NCI-H2227 treated with DMSO at 0.1 percent for 48 hours (cell line): ENCODE measurements at regions not wholly inside any gene's neighbourhood (a gene's known extent, or its start where the extent isn't known, plus 50 kb on each side); places are given as distances from the start of the nearest gene placed in this dataset.
"Not testable (repeated sequence)": the region's sequence is repeated elsewhere in the genome, so short reads cannot be mapped to it uniquely, and the experiment has no call there.

Source experiments
- DNase-seq: peaks from one replicate; lab custom pipeline; 2025; lab: John Stamatoyannopoulos, UW

- DNase-seq: no peak
Observed at GRCh38 chr2:224146356-224147160, 107.5 kb upstream of the SERPINE2 start.

GRCh38 chr2:224145751-224146355 lies 106.8 kb upstream of the SERPINE2 start:
- DNase-seq: no peak

DNA sequence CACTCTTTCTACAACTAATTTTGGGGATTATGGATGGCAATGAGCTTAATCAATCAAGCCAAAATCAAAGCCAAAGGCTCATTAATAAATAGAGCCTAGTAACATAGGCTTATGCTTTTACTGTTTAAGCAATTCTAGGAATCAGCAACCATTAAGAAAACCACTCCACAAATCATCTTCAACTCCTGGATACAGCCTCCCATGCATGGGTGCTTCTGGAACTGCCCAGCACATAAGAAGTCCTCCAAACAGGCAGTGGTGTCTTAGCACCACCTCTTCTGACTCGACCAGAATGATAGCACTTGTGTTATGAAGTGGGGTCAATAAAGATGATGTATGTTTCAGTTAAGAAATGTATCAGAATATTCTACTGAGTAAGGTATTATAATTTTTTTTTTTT lies 104.4 kb upstream of the SERPINE2 start:
- DNase-seq: no peak

GRCh38 chr2:224142397-224143312 lies 103.6 kb upstream of the SERPINE2 start:
- DNase-seq: no peak

DNA sequence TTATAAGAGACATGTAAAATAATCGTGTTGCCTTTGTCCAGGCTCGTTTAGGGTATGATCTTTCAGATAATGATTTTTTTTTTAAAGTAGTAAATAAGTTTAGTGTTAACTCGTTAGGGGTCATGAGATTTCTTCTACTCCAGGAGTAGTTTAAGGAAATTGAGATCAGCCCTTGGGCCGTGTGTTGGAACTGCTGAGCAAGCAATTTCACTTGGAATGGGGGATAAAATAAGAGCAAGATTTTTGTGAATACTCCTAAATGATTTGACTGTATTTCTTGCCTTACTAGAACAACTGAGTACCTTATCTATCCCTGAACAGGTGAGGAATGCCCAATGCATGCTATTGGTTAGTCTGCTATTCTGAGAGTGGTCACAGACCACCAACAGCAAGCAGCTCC lies 102.2 kb upstream of the SERPINE2 start:
- DNase-seq: no peak

- no peak for DNase-seq
Observed at GRCh38 chr2:224137208-224137607, 98.1 kb upstream of the SERPINE2 start.

DNA sequence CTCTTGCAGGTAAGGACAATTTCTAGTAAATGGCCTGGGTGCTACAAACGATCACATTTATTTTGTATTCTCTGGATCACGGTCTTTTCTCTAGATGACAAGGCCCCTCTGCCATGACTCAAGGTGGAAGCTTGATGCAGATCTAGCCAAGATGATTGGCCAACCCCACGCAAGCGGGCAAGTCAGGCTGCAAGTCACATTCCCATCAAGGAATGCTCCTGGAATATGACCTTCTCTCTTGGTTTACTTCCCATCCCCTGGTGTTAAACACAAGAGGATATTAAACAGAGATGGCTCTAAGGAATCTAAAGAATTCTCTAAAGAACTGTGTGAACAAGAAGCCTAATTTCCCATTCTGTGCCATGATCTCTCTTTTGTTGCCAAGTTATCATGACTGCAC lies 97.3 kb upstream of the SERPINE2 start:
- DNase-seq: no peak

GRCh38 chr2:224135881-224136280 lies 96.8 kb upstream of the SERPINE2 start:
- DNase-seq: no peak

GRCh38 chr2:224134003-224134734 lies 95.1 kb upstream of the SERPINE2 start:
- DNase-seq: no peak

DNA sequence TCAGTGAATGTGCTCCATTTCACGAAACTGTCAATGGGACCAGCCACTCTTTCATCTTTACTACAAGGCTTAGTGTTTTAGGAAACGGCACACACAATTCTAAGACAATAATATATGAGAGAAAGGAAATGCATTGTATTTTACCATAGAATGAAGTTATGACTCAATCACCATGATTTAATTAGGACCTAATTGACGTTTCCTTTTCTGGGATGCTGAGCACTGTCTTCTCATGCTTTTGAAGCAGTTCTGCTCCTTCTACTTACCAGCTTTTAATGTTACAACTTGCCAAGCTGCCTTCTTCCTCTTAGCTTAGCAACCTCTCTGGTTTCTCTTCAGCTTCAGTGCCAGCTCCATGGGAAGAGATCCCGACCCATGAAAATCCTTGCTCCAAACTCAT lies 94.3 kb upstream of the SERPINE2 start:
- no peak for DNase-seq

- DNase-seq: no peak
Observed at GRCh38 chr2:224127871-224128501, 88.9 kb upstream of the SERPINE2 start.

DNA sequence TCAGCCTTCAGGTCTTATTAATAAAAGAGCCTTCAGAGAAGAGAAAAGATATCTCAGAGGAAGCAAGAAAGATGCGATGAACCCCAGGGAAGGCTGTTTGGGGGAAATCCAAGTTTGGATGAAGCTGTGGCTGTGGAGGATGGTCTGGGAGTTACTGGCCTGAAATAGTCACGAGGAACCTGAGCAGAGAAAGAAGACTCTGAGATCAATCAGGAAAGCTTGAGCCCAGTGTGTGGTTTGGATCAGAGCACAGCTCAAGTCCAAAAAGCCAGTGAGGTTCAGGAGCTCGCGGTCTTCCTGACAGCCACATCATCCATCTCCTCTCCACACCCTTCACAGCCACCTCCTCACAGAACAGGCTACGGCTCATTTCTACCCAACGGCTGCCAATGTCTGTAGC lies 87.4 kb upstream of the SERPINE2 start:
- DNase-seq: no peak

GRCh38 chr2:224126003-224126402 lies 86.9 kb upstream of the SERPINE2 start:
- no peak for DNase-seq

- DNase-seq: no peak
Observed at GRCh38 chr2:224122542-224122941, 83.5 kb upstream of the SERPINE2 start.

- no peak for DNase-seq
Observed at GRCh38 chr2:224121406-224122067, 82.5 kb upstream of the SERPINE2 start.

DNA sequence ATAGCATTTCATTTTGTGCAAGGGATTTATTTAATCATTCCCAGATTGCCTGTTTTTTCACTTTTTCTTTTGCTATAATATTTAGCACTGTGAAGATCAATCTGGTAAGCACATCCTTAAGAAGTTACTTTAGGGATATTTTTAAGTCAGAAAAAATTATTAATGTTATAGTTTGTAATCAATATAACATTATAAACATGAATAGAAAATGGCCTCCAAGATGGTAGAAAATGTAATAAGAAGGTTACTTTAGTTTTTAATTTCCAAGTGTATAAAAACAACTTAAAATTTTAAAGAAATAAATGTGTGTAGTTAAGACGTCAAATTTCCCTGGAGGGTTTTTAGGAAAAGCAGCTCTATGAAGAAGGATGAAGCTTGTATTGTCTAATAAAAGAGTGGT lies 81.9 kb upstream of the SERPINE2 start:
- no peak for DNase-seq

DNA sequence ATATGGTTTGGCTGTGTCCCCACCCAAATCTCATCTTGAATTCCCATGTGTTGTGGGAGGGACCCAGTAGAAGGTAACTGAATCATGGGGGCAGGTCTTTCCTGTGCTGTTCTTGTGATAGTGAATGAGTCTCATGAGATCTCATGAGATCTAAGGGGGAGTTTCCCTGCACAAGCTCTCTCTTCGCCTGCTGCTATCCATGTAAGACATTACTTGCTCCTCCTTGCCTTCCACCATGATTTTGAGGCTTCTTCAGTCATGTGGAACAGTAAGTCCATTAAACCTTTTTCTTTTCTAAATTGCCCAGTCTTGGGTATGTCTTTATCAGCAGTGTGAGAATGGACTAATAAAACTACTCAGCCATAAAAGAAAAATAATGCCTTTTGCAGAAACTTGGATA lies 80.8 kb upstream of the SERPINE2 start:
- DNase-seq: not testable (repeated sequence)

- no peak for DNase-seq
Observed at GRCh38 chr2:224114428-224114827, 75.3 kb upstream of the SERPINE2 start.

DNA sequence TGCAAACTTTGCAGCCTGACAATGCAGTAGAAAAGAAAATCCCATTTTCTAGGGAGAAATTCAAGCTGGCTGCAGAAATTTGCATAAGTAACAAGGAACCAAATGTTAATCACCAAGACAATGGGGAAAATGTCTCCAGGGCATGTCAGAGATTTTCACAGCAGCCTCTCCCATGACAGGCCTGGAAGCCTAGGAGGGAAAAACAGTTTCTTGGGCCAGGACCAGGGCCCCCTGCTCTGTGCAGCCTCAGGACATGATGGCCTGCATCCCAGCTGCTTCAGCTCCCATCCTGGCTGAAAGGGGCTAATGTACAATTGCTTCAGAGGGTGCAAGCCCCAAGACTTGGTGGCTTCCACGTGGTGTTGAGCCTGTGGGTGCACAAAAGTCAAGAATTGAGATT lies 74.8 kb upstream of the SERPINE2 start:
- not testable (repeated sequence) for DNase-seq

DNA sequence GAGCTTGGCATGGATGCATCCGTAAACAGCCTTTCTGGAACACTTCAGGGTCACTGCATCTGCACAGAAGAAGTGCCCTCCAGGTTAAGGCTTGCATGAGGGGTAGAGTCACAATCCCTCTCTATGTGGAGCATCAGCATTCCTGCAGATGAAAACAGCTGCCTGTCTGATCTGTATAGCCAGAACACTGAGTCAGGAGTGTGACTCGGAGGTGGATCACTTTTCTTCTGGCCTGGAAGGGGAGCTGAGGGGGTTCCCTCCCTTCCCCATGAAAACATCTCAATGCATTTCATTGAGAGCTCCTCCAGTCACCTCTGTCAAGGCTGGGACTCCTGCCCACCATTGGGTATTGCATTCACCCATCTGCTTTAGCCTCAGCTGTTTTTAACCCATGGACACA lies 72.5 kb upstream of the SERPINE2 start:
- no peak for DNase-seq

DNA sequence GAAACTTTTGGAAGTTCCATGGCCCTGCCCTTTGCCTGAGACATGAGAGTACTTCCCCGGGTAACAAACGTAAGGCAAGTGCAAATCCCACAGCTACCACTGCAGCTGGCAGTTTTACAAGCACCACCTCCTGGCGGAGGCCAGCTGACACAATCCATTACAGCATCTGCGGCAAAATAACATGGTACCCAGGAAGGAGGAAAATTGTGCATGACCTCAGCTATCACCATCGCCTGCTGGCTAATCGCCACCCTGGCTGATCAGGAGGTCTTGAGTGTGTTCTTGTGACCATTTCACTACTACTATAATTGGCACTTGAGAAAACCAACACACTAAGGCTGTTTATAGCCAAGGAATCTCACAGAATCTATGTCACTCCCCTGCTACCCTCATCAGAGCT lies 71.7 kb upstream of the SERPINE2 start:
- DNase-seq: peak; percentile 71
